CD4-positive, alpha-beta T cell (primary cell): ENCODE measurements at regions not wholly inside any gene's neighbourhood (a gene's known extent, or its start where the extent isn't known, plus 50 kb on each side); places are given as distances from the start of the nearest gene placed in this dataset.

ENCODE experiments used
- ATAC-seq: fragments of 200-7000 bp; cut with Tn5 transposase; one replicate; pipeline ENCODE4 v1.10.0; 2022; ENCODE audit warnings: mild to moderate bottlenecking; ENCODE audit not compliant: poor library complexity
- CTCF ChIA-PET: fragments of 350-600 bp; sonication (Branson Sonifier 250); formaldehyde crosslinking; loops from one replicate; lab custom pipeline; 2021; ENCODE audit warnings: antibody characterized with exemption, inconsistent platforms; lab: Charles Lee
- POLR2A ChIA-PET: fragments of 350-600 bp; sonication (Branson Sonifier 250); formaldehyde crosslinking; loops from one replicate; lab custom pipeline; 2021; ENCODE audit warnings: antibody characterized with exemption, inconsistent platforms; lab: Charles Lee
- DNase-seq, 14 experiments: peaks; one replicate each; pipeline ENCODE4 v3.0.0-alpha.2; 2013 to 2020; ENCODE audit warnings: mixed read lengths in 2 of 14
- H3K27ac ChIP-seq, 2 donors: one replicate each; pipeline versions ENCODE4 v1.5.1 to v1.7.0; 2013; ENCODE audit warnings: low read length in 2 of 2, low read depth in 1 of 2, mild to moderate bottlenecking in 1 of 2
- H3K27me3 ChIP-seq, 2 experiments: 1 replicate in 1 of 2; 2 replicates in 1 of 2; pipeline versions ENCODE4 v1.6.1 to v1.7.0; 2013; ENCODE audit warnings: low read length in 2 of 2, control low read depth in 1 of 2, mild to moderate bottlenecking in 1 of 2, moderate library complexity in 1 of 2; ENCODE audit not compliant: insufficient read depth in 2 of 2, control insufficient read depth in 1 of 2
- H3K36me3 ChIP-seq: one replicate; pipeline ENCODE4 v1.6.1; 2013; ENCODE audit warnings: low read length, control low read depth; ENCODE audit not compliant: insufficient read depth
- H3K4me1 ChIP-seq: one replicate; pipeline ENCODE4 v1.6.1; 2013; ENCODE audit warnings: low read length, control low read depth; ENCODE audit not compliant: insufficient read depth
- H3K4me3 ChIP-seq: one replicate; pipeline ENCODE4 v1.5.1; 2013; ENCODE audit warnings: mild to moderate bottlenecking, low read length, moderate library complexity
- H3K9me3 ChIP-seq, 2 experiments: 1 replicate in 1 of 2; 2 replicates in 1 of 2; pipeline versions ENCODE4 v1.6.1 to v1.7.0; 2013; ENCODE audit warnings: low read length in 2 of 2, mild to moderate bottlenecking in 2 of 2, control low read depth in 1 of 2, moderate library complexity in 1 of 2; ENCODE audit not compliant: control insufficient read depth in 1 of 2, insufficient read depth in 1 of 2
- H3K27ac Mint-ChIP-seq: one replicate; pipeline ENCODE4 v1.8.0; 2020; ENCODE audit warnings: mixed read lengths
- H3K27me3 Mint-ChIP-seq: one replicate; pipeline ENCODE4 v1.8.0; 2021; ENCODE audit warnings: mixed read lengths
- H3K36me3 Mint-ChIP-seq: one replicate; pipeline ENCODE4 v1.8.0; 2021; ENCODE audit warnings: low read depth, mixed read lengths
- H3K4me1 Mint-ChIP-seq: one replicate; pipeline ENCODE4 v1.8.0; 2021; ENCODE audit warnings: low read depth, mixed read lengths
- H3K4me3 Mint-ChIP-seq: one replicate; pipeline ENCODE4 v1.8.0; 2020; ENCODE audit warnings: mild to moderate bottlenecking, mixed read lengths
- H3K9me3 Mint-ChIP-seq: one replicate; pipeline ENCODE4 v1.8.0; 2020; ENCODE audit warnings: mixed read lengths
- CTCF ChIP-seq: fragments of 200-600 bp; IDR thresholded peaks from one replicate; pipeline ENCODE4 v1.8.0; 2022; ENCODE audit warnings: antibody characterized with exemption, mild to moderate bottlenecking
- intact Hi-C, 2 experiments: fragments of 100-400 bp; cut with DNase I in 1 of 2; cut with micrococcal nuclease in 1 of 2; formaldehyde crosslinking; loops; one replicate each; pipeline versions ENCODE4 v1.15.1 to v1.9.0; 2023 to 2025; cut with DNase I, micrococcal nuclease

DNA sequence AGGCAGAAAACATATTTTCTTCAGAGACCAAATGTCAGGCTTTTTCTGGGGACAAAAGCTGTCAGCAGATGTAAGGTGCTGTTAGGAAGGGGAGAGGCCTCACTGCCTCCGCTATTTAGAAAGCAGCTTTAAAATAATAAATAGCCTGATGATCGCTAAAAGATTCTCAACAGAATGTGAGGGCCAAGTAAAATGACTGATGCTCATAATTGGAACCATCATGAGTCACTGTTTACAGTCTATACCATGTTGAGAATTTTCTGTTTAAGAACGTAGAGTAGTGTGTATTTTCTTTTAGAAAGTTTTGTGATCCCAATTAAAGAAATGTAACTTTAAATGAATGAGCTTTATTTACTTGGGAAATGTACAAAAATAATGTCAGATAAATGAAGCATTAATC is 220.0 kb downstream of the CLIC5 start:
- no peak overlapping the region for H3K4me3 Mint-ChIP-seq
- no peak overlapping the region for H3K27ac ChIP-seq
- DNase-seq (no peak), ATAC-seq (no peak)
- no peaks in the 10 kb centered on the region for H3K27me3 ChIP-seq
- ChIA-PET CTCF (interaction anchor here (0.6 to 1.0 kb wide), 3 partner anchors 10 to 1326 kb away, joined by 3 to 4 read pairs (median 3); no protein-coding TSS in a partner anchor), POLR2A (no interaction called here)
- H3K4me1 ChIP-seq: no peaks in the 10 kb centered on the region
- intact Hi-C loops: no loop called here
- no peak for TF ChIP-seq CTCF
- no peak overlapping the region for H3K4me3 ChIP-seq
- no peak overlapping the region for H3K27ac Mint-ChIP-seq
- no peaks in the 10 kb centered on the region for H3K4me1 Mint-ChIP-seq
- no peaks in the 10 kb centered on the region for H3K27me3 Mint-ChIP-seq
- no peaks in the 10 kb centered on the region for H3K9me3 ChIP-seq
- H3K9me3 Mint-ChIP-seq: no peaks in the 10 kb centered on the region
- no peaks in the 10 kb centered on the region for H3K36me3 Mint-ChIP-seq
- no peaks in the 10 kb centered on the region for H3K36me3 ChIP-seq

DNA sequence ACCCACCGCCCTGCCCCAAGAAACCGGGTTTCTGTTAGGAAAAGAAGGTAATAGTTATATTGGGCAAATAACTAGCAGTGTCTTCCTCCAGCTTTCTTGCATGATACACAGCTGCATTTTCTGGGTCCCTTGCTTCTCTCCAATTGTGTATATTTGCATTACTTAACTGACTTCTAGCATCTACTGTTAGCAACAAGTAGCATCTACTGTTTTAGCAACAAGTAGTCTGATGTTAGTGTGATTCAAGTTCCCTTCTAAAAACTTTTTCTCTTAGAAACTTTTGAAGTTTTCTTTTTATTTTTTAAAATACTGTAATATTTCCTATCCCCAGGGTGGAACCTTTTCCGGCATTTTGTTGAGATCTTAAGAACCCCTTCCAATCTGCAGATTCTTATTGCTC is 221.2 kb downstream of the CLIC5 start:
- CTCF ChIA-PET: no interaction called here
- no peaks in the 10 kb centered on the region for H3K9me3 Mint-ChIP-seq
- Histone ChIP-seq H3K9me3 (no peaks in the 10 kb centered on the region), H3K4me1 (no peaks in the 10 kb centered on the region), H3K36me3 (no peaks in the 10 kb centered on the region), H3K4me3 (no peak overlapping the region), H3K27ac (no peak overlapping the region), H3K27me3 (no peaks in the 10 kb centered on the region)
- H3K27ac Mint-ChIP-seq: no peak overlapping the region
- no peak for ATAC-seq
- no peaks in the 10 kb centered on the region for H3K36me3 Mint-ChIP-seq
- H3K27me3 Mint-ChIP-seq: no peaks in the 10 kb centered on the region
- no peak for DNase-seq
- intact Hi-C loops: no loop called here
- no peak overlapping the region for H3K4me3 Mint-ChIP-seq
- H3K4me1 Mint-ChIP-seq: no peaks in the 10 kb centered on the region
- POLR2A ChIA-PET: interaction anchor here (0.7 kb wide), 1 partner anchor 241 kb away, joined by 3 read pairs; no protein-coding TSS in a partner anchor
- no peak for TF ChIP-seq CTCF

DNA sequence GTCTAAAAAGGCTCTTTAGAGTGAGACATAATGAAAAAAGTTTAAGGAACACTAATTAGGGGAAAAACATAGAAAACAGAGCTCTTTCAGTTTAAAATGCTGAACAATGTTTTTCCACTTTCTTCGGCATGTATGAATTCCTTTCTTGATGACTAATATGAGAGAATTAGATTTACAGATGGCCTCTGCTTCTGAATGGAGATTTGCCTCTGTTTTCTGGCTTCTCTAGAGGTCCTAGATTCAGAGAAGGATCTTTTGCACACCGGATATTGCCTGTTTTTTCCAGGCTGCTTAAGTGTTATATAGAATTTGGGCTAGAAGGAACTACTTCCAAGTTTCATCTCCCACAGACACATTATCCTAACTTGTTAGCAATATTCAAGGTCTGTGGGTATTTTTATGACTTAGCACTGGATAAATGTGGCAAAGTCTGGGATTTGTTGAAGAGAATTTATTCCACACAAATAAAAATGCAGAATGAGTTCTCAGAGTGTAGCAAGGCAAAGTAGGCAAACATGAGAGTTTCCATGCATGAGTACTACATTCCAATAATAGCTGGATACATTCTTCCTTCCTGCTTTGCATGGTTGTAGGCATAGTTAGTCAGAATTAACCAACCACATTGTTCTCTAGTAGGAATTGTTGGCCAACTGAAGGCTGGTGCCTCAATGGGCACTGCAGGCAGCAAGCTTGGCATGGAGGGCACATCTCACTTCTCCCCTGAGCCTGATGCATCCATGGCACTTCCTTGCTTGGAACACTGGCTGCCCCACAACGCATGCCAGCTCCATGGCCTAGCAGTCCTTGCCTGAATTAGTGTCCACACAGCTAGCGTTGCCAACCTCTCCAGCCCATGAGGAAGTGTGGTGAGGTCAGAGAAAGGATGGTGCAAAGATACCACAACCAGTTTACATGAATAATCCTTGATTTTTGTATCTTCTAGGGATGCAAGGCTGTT is 224.2 kb downstream of the CLIC5 start:
- no peak for TF ChIP-seq CTCF
- Histone ChIP-seq H3K27ac (no peak overlapping the region), H3K27me3 (no peaks in the 10 kb centered on the region), H3K9me3 (no peaks in the 10 kb centered on the region), H3K4me1 (no peaks in the 10 kb centered on the region), H3K36me3 (no peaks in the 10 kb centered on the region), H3K4me3 (no peak overlapping the region)
- Mint-ChIP-seq H3K4me3 (no peak overlapping the region), H3K9me3 (no peaks in the 10 kb centered on the region), H3K27ac (no peak overlapping the region), H3K36me3 (no peaks in the 10 kb centered on the region), H3K27me3 (no peaks in the 10 kb centered on the region), H3K4me1 (no peaks in the 10 kb centered on the region)
- intact Hi-C loops: no loop called here
- ChIA-PET CTCF (no interaction called here), POLR2A (no interaction called here)
- ATAC-seq: no peak
- DNase-seq: no peak
